Peyer's patch (tissue), 4 donors: ENCODE measurements at regions not wholly inside any gene's neighbourhood (a gene's known extent, or its start where the extent isn't known, plus 50 kb on each side); places are given as distances from the start of the nearest gene placed in this dataset.
"Not testable (repeated sequence)": the region's sequence is repeated elsewhere in the genome, so short reads cannot be mapped to it uniquely, and the experiment has no call there.

Experiments used
- DNase-seq, 3 donors: peaks; one replicate each; pipeline ENCODE4 v3.0.0-alpha.2; 2017 to 2019
- H3K27ac ChIP-seq, 4 donors: fragments of 200-600 bp; sonication (generic); one replicate each; pipeline ENCODE4 v1.5.1; 2016 to 2019
- H3K27me3 ChIP-seq, 2 donors: fragments of 200-600 bp; sonication (generic); one replicate each; pipeline ENCODE4 v1.5.1; 2019
- H3K36me3 ChIP-seq, 3 donors: fragments of 200-600 bp; sonication (generic); one replicate each; pipeline ENCODE4 v1.5.1; 2016 to 2019
- H3K4me1 ChIP-seq, 4 donors: fragments of 200-600 bp; sonication (generic); one replicate each; pipeline ENCODE4 v1.5.1; 2016 to 2019
- H3K4me3 ChIP-seq, 4 donors: fragments of 200-600 bp; sonication (generic); 1 replicate in 3 of 4; 2 replicates in 1 of 4; pipeline ENCODE4 v1.5.1; 2016 to 2019; ENCODE audit warnings: mild to moderate bottlenecking in 1 of 4
- H3K9me3 ChIP-seq, 4 donors: fragments of 200-600 bp; sonication (generic); one replicate each; pipeline ENCODE4 v1.5.1; 2016 to 2019; ENCODE audit warnings: mild to moderate bottlenecking in 1 of 4
- CTCF ChIP-seq, 6 experiments: fragments of 450-650 bp in 4 of 6; fragments of 200-600 bp in 2 of 6; sonication (generic) in 1 of 6; IDR thresholded peaks; one replicate each; pipeline ENCODE4 v1.5.1; 2017 to 2019; ENCODE audit warnings: antibody characterized with exemption in 6 of 6, mild to moderate bottlenecking in 3 of 6, moderate library complexity in 1 of 6
- POLR2A ChIP-seq, 2 donors: fragments of 450-650 bp; IDR thresholded peaks; one replicate each; pipeline ENCODE4 v1.5.1; 2017; ENCODE audit warnings: antibody characterized with exemption in 2 of 2, mild to moderate bottlenecking in 2 of 2, moderate library complexity in 2 of 2

DNA sequence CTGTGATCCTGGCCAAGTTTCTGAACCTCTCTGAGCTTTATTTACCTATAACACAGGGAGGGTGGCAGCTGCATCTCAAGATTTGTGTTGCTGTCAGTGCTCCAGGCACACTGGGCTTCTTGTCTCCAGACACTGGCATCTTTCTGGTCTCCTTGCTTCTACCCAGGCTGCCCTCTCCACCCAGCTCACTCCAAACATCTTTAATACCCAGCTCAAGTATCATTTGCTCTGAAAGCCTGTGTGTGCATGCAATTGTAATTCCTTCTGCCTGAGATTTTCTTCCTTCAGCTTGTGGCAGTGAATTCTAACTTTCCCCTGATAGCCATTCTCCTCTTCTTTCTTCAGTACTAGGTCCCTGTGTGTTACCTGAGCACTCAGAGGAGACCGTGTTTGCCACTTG, 50.7 kb upstream of the USP7 start:
- no peaks in the 10 kb centered on the region for H3K4me1 ChIP-seq
- TF ChIP-seq CTCF (IDR thresholded peaks at IDR 0.05) (no peak), POLR2A (IDR thresholded peaks at IDR 0.05) (no peak)
- H3K9me3 ChIP-seq, result peaks cover 0 to 6% (median 2%) of the 10 kb centered on the region in 4 donors
- no peaks in the 10 kb centered on the region for H3K36me3 ChIP-seq
- DNase-seq, result no peak
- H3K27me3 ChIP-seq, result no peaks in the 10 kb centered on the region
- H3K27ac ChIP-seq, result no peak overlapping the region
- no peak overlapping the region for H3K4me3 ChIP-seq

- DNase-seq, result no peak
- H3K9me3 ChIP-seq, result peaks cover 0 to 6% (median 2%) of the 10 kb centered on the region in 4 donors
- no peak for TF ChIP-seq POLR2A (IDR thresholded peaks at IDR 0.05)
- no peak for TF ChIP-seq CTCF (IDR thresholded peaks at IDR 0.05)
- no peaks in the 10 kb centered on the region for H3K36me3 ChIP-seq
- H3K27me3 ChIP-seq, result no peaks in the 10 kb centered on the region
- H3K27ac ChIP-seq, result no peak overlapping the region
- H3K4me1 ChIP-seq, result no peaks in the 10 kb centered on the region
- H3K4me3 ChIP-seq, result no peak overlapping the region
Observed at GRCh38 chr16:9015489-9015888, 51.8 kb upstream of the USP7 start.

GRCh38 chr16:9016005-9016404, 52.3 kb upstream of the USP7 start:
- not testable (repeated sequence) for H3K4me3 ChIP-seq, H3K4me1 ChIP-seq, DNase-seq, H3K36me3 ChIP-seq, H3K9me3 ChIP-seq, H3K27ac ChIP-seq, H3K27me3 ChIP-seq

- no peak overlapping the region for H3K4me3 ChIP-seq
- TF ChIP-seq CTCF (IDR thresholded peaks at IDR 0.05) (no peak), POLR2A (IDR thresholded peaks at IDR 0.05) (no peak)
- H3K9me3 ChIP-seq, result peaks cover 0 to 6% (median 2%) of the 10 kb centered on the region in 4 donors
- no peaks in the 10 kb centered on the region for H3K4me1 ChIP-seq
- DNase-seq, result no peak
- no peaks in the 10 kb centered on the region for H3K27me3 ChIP-seq
- no peaks in the 10 kb centered on the region for H3K36me3 ChIP-seq
- no peak overlapping the region for H3K27ac ChIP-seq
Observed at GRCh38 chr16:9016824-9017223, 53.1 kb upstream of the USP7 start.

DNA sequence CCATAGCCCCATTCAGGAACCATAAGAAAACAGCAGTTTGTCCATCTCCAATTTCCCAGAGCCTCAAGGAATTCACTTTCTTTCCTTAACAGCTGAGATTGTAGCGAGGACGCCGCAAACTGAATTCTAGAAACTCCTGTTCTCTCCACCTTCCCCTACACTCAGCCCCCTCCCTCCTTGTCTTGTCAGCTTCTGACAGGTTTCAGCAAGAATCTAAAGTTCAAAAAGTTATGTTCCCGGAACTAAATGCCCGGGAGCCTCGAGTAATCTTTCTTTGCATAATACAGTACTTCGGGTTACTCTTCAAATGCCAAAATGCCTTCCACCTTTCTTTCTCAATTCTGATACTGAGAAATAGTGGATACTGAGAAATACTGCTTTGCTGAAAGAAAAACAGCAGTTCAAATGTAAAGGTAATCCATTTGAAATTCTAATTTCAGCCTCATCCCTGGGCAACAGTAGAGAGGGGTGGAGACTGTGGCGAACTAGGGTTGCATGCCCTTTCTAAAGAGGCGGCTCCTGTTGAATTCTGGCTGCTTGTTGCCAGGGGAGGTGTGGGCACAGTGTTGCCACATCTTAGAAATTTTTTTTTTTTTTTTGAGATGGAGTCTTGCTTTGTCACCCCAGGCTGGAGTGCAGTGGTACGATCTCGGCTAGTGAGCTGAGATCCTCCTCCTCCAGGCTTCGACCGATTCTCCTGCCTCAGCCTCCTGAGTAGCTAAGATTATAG, 63.5 kb upstream of the USP7 start:
- no peak overlapping the region for H3K4me3 ChIP-seq

DNA sequence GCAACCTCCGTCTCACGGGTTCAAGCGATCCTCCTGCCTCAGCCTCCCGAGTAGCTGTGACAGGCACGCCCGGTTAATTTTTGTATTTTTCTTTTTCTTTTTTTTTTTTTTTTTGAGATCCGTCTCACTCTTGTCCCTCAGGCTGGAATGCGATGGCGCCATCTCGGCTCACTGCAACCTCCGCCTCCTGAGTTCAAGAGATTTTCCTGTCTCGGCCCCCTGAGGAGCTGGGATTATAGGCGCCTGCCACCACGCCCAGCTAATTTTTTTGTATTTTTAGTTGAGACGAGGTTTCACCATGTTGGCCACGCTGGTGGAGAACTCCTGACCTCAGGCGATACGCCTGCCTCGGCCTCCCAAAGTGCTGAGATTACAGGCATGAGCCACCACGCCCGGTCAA, 63.0 kb upstream of the HAPSTR1 start:
- H3K9me3 ChIP-seq, H3K36me3 ChIP-seq, H3K27me3 ChIP-seq, H3K4me3 ChIP-seq, DNase-seq, H3K4me1 ChIP-seq, H3K27ac ChIP-seq: not testable (repeated sequence)

More for the DNA sequence above, 63.5 kb upstream of the USP7 start:
- no peaks in the 10 kb centered on the region for H3K4me1 ChIP-seq
- no peaks in the 10 kb centered on the region for H3K27me3 ChIP-seq
- TF ChIP-seq CTCF (IDR thresholded peaks at IDR 0.05) (no peak), POLR2A (IDR thresholded peaks at IDR 0.05) (no peak)
- H3K36me3 ChIP-seq, result no peaks in the 10 kb centered on the region
- DNase-seq, result no peak
- no peak overlapping the region for H3K27ac ChIP-seq
- H3K9me3 ChIP-seq, result no peaks in the 10 kb centered on the region

DNA sequence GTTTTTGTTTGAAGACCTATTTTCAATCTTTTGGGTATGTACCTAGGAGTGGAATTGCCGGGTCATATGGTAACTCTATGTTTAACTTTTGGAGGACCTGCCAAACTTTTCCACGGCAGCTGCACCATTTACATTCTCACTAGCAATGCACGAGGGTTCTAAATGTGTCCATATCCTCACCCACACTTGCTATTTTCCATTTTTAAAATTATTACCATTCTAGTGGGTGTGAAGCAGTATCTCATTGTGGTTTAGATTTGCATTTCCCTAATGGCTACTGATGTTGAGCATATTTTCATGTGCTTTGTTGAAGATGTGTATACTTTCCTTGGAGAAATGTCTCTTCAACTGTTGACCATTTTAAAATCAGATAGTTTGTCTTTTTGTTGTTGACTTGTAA, 60.3 kb upstream of the HAPSTR1 start:
- H3K4me1 ChIP-seq, result no peaks in the 10 kb centered on the region
- no peak for DNase-seq
- no peaks in the 10 kb centered on the region for H3K27me3 ChIP-seq
- H3K27ac ChIP-seq, result no peak overlapping the region
- no peaks in the 10 kb centered on the region for H3K36me3 ChIP-seq
- H3K4me3 ChIP-seq, result no peak overlapping the region
- TF ChIP-seq CTCF (IDR thresholded peaks at IDR 0.05) (no peak), POLR2A (IDR thresholded peaks at IDR 0.05) (no peak)
- H3K9me3 ChIP-seq, result no peaks in the 10 kb centered on the region
